Neural progenitor cell (in vitro differentiated cells): ENCODE measurements at regions not wholly inside any gene's neighbourhood (a gene's known extent, or its start where the extent isn't known, plus 50 kb on each side); places are given as distances from the start of the nearest gene placed in this dataset.
A peak's percentile ranks its signal among the peaks of the same experiment; 100 is the strongest.

Experiments
- DNase-seq: peaks from one replicate; pipeline ENCODE4 v3.0.0-alpha.2; 2016; ENCODE audit warnings: low spot score
- H2AFZ ChIP-seq: fragments of 200-600 bp; sonication (generic); replicated peaks from 2 replicates; pipeline ENCODE4 v1.6.1; 2016; ENCODE audit warnings: antibody characterized with exemption
- H3F3A ChIP-seq: fragments of 200-600 bp; sonication (generic); 2 replicates; pipeline ENCODE4 v1.6.1; 2016; ENCODE audit warnings: antibody characterized with exemption, low read depth
- H3K27ac ChIP-seq: fragments of 200-600 bp; sonication (generic); 2 replicates; pipeline ENCODE4 v1.5.1; 2016; ENCODE audit warnings: mild to moderate bottlenecking
- H3K27me3 ChIP-seq: fragments of 200-600 bp; sonication (generic); 2 replicates; pipeline ENCODE4 v1.6.1; 2016; ENCODE audit warnings: mild to moderate bottlenecking, moderate library complexity
- H3K36me3 ChIP-seq: fragments of 200-600 bp; sonication (generic); 2 replicates; pipeline ENCODE4 v1.5.1; 2016
- H3K4me1 ChIP-seq: fragments of 200-600 bp; sonication (generic); 2 replicates; pipeline ENCODE4 v1.6.1; 2016; ENCODE audit warnings: mixed run types
- H3K4me2 ChIP-seq: fragments of 200-600 bp; sonication (generic); 2 replicates; pipeline ENCODE4 v1.6.1; 2016
- H3K4me3 ChIP-seq: fragments of 200-600 bp; sonication (generic); 2 replicates; pipeline ENCODE4 v1.5.1; 2016
- H3K79me2 ChIP-seq: fragments of 200-600 bp; sonication (generic); 2 replicates; pipeline ENCODE4 v1.6.1; 2016; ENCODE audit warnings: low read depth
- H3K9ac ChIP-seq: fragments of 200-600 bp; sonication (generic); 2 replicates; pipeline ENCODE4 v1.6.1; 2016
- H3K9me3 ChIP-seq: fragments of 200-600 bp; sonication (generic); 2 replicates; pipeline ENCODE4 v1.5.1; 2016; ENCODE audit warnings: low read depth
- H4K20me1 ChIP-seq: fragments of 200-600 bp; sonication (generic); 2 replicates; pipeline ENCODE4 v1.6.1; 2016; ENCODE audit warnings: low read depth
- H3K27ac Mint-ChIP-seq: 3 replicates; pipeline ENCODE4 v1.8.0; 2021; ENCODE audit warnings: mixed read lengths
- H3K27me3 Mint-ChIP-seq: 2 replicates; pipeline ENCODE4 v1.8.0; 2022; ENCODE audit warnings: low read depth, mild to moderate bottlenecking, inconsistent platforms, moderate library complexity, mixed read lengths; ENCODE audit not compliant: insufficient read depth
- H3K36me3 Mint-ChIP-seq: 3 replicates; pipeline ENCODE4 v1.8.0; 2021; ENCODE audit warnings: mixed read lengths
- H3K4me1 Mint-ChIP-seq: 3 replicates; pipeline ENCODE4 v1.8.0; 2021; ENCODE audit warnings: mixed read lengths
- H3K4me3 Mint-ChIP-seq: 3 replicates; pipeline ENCODE4 v1.8.0; 2021; ENCODE audit warnings: mild to moderate bottlenecking, moderate library complexity, mixed read lengths
- H3K9me3 Mint-ChIP-seq: 3 replicates; pipeline ENCODE4 v1.8.0; 2020; ENCODE audit warnings: mixed read lengths
- EZH2 ChIP-seq: fragments of 200-600 bp; sonication (generic); IDR thresholded peaks from 2 replicates; pipeline ENCODE4 v1.6.1; 2017; ENCODE audit warnings: antibody characterized with exemption, mild to moderate bottlenecking, moderate library complexity
- EZH2phosphoT487 ChIP-seq: fragments of 200-600 bp; sonication (generic); IDR thresholded peaks from 2 replicates; pipeline ENCODE4 v1.6.1; 2017; ENCODE audit warnings: antibody characterized with exemption
- TF ChIP-seq, protein P1 (sequence below): fragments of 200-600 bp; sonication (generic); IDR thresholded peaks from 2 replicates; pipeline ENCODE4 v1.5.1; 2017; ENCODE audit warnings: antibody characterized with exemption, mild to moderate bottlenecking

DNA sequence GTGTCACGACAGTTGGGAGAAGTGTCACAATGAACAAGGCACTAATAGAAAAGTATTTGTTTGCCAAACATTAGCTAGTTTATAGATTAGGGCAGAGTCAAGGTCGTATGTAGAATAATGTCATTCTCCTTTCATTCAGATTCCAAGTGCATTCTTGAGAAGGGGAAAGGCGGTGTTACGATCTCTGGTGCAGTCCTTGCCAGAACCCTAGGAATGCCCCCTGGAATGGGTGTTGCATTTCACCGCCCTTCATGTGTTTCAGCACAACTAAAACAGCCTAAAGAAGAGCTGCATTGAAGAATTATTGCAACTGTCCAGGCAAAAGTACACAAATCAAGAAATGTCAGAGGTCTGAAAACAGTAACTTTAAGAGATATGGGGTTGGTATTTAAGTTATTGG lies 721.0 kb upstream of the WWC1 start:
- H3K4me1 Mint-ChIP-seq: peaks cover 40% of the 10 kb centered on the region

DNA sequence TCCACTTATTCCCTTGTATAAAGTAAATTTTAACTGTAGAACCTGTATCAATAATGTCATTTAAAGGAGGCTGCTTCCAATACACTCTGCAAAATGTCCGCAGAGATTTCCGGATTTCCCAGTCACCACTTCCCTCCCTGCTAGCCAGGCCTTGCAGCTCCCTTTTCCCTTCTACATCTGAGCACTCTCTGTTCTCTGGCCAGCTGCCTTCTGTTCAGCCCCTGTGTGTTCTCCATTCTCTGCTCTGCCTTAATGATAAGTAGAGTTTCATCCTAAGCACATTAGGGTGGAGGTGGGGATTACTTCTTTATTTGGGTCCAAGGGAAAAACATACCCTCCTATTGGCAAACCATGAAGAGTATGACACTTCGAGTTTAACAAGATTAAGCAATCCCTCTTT lies 719.6 kb upstream of the WWC1 start:
- H4K20me1 ChIP-seq: peaks cover 5% of the 10 kb centered on the region
- peaks cover 70% of the 10 kb centered on the region for H3K27me3 ChIP-seq
- H3K4me3 ChIP-seq: no peak overlapping the region
- H3K36me3 Mint-ChIP-seq: no peaks in the 10 kb centered on the region
- H3F3A ChIP-seq: peaks cover 40% of the 10 kb centered on the region
- peaks cover 53% of the 10 kb centered on the region for H3K4me1 Mint-ChIP-seq
- H3K9me3 Mint-ChIP-seq: no peaks in the 10 kb centered on the region
- peak overlapping the region; percentile 10 for H3K27ac Mint-ChIP-seq
- H3K79me2 ChIP-seq: no peaks in the 10 kb centered on the region
- TF ChIP-seq, protein P1, sequence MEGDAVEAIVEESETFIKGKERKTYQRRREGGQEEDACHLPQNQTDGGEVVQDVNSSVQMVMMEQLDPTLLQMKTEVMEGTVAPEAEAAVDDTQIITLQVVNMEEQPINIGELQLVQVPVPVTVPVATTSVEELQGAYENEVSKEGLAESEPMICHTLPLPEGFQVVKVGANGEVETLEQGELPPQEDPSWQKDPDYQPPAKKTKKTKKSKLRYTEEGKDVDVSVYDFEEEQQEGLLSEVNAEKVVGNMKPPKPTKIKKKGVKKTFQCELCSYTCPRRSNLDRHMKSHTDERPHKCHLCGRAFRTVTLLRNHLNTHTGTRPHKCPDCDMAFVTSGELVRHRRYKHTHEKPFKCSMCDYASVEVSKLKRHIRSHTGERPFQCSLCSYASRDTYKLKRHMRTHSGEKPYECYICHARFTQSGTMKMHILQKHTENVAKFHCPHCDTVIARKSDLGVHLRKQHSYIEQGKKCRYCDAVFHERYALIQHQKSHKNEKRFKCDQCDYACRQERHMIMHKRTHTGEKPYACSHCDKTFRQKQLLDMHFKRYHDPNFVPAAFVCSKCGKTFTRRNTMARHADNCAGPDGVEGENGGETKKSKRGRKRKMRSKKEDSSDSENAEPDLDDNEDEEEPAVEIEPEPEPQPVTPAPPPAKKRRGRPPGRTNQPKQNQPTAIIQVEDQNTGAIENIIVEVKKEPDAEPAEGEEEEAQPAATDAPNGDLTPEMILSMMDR: no peak
- TF ChIP-seq EZH2 (no peak), EZH2phosphoT487 (no peak)
- H3K36me3 ChIP-seq: no peaks in the 10 kb centered on the region
- no peak overlapping the region for H3K4me2 ChIP-seq
- H3K27me3 Mint-ChIP-seq: peaks cover 3% of the 10 kb centered on the region
- H3K9me3 ChIP-seq: no peaks in the 10 kb centered on the region
- no peak overlapping the region for H3K4me3 Mint-ChIP-seq
- H2AFZ ChIP-seq: no peak overlapping the region
- peaks cover 38% of the 10 kb centered on the region for H3K4me1 ChIP-seq
- no peak overlapping the region for H3K9ac ChIP-seq
- H3K27ac ChIP-seq: peak overlapping the region; percentile 19
- DNase-seq: peak; percentile 36

More for the DNA sequence above, 721.0 kb upstream of the WWC1 start:
- peak overlapping the region; percentile 3 for H3K27ac Mint-ChIP-seq
- H3K36me3 Mint-ChIP-seq: no peaks in the 10 kb centered on the region
- H3K9ac ChIP-seq: no peak overlapping the region
- peaks cover 5% of the 10 kb centered on the region for H4K20me1 ChIP-seq
- H3F3A ChIP-seq: peaks cover 40% of the 10 kb centered on the region
- H3K4me3 ChIP-seq: no peak overlapping the region
- H3K27me3 ChIP-seq: peaks cover 56% of the 10 kb centered on the region
- no peaks in the 10 kb centered on the region for H3K36me3 ChIP-seq
- no peaks in the 10 kb centered on the region for H3K9me3 Mint-ChIP-seq
- no peak overlapping the region for H2AFZ ChIP-seq
- H3K9me3 ChIP-seq: no peaks in the 10 kb centered on the region
- H3K27ac ChIP-seq: no peak overlapping the region
- TF ChIP-seq EZH2phosphoT487: no peak
- no peak for TF ChIP-seq EZH2
- no peak for DNase-seq
- peaks cover 38% of the 10 kb centered on the region for H3K4me1 ChIP-seq
- no peaks in the 10 kb centered on the region for H3K79me2 ChIP-seq
- H3K4me2 ChIP-seq: no peak overlapping the region
- no peak overlapping the region for H3K4me3 Mint-ChIP-seq
- peaks cover 3% of the 10 kb centered on the region for H3K27me3 Mint-ChIP-seq

DNA sequence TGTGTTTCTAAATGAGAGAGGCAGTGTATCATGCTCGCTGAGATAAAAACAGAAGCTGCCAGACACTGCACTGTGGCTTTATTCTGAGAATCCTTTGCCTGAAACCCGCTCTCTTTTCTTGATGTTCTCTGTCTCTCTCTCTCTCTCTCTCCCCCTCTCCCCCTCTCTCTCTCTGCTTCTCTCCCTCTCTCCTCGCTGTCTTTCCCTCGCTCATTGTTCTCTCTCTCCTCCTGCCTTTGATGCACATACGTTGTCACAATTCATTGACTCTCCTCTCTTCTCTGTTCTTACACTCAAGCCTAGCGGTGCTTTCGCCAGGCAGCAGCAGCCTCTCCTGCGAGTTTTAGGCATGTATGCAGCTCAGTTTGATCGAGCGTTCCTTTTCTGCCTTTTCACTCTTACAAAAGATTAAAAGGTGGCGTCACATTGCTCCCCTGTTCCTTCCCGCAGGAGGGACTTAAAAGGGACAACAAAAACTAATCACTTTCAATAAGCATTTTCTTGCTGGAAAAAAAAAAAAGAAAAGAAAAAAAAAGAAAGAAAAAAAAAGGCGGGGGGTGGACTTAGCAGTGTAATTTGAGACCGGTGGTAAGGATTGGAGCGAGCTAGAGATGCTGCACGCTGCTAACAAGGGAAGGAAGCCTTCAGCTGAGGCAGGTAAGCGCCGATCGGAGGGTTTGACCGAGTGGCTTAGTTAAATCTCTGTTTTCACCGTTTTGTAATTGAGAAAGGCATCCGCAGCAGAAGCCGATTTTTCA lies 717.9 kb upstream of the WWC1 start:
- Histone ChIP-seq H3K27ac (peak overlapping the region; percentile 67), H3K4me2 (peak overlapping the region; percentile 95), H3F3A (peaks cover 40% of the 10 kb centered on the region), H3K4me1 (peaks cover 38% of the 10 kb centered on the region), H3K79me2 (no peaks in the 10 kb centered on the region), H3K9ac (no peak overlapping the region), H3K9me3 (no peaks in the 10 kb centered on the region), H2AFZ (peak overlapping the region; percentile 20), H4K20me1 (peaks cover 5% of the 10 kb centered on the region), H3K36me3 (no peaks in the 10 kb centered on the region), H3K27me3 (peaks cover 86% of the 10 kb centered on the region), H3K4me3 (peak overlapping the region; percentile 52)
- Mint-ChIP-seq H3K27me3 (peaks cover 3% of the 10 kb centered on the region), H3K4me1 (peaks cover 68% of the 10 kb centered on the region), H3K36me3 (no peaks in the 10 kb centered on the region), H3K9me3 (no peaks in the 10 kb centered on the region), H3K4me3 (peak overlapping the region; percentile 95), H3K27ac (peak overlapping the region; percentile 96)
- DNase-seq: peak; percentile 91
- peak; percentile 35 for TF ChIP-seq EZH2phosphoT487
- no peak for TF ChIP-seq EZH2

- Histone ChIP-seq H3K9ac (no peak overlapping the region), H3K36me3 (no peaks in the 10 kb centered on the region), H3K27ac (no peak overlapping the region), H3K79me2 (no peaks in the 10 kb centered on the region), H3F3A (peaks cover 40% of the 10 kb centered on the region), H3K4me2 (peak overlapping the region; percentile 95), H3K4me1 (peaks cover 38% of the 10 kb centered on the region), H2AFZ (no peak overlapping the region), H3K4me3 (peak overlapping the region; percentile 52), H3K27me3 (peaks cover 82% of the 10 kb centered on the region), H4K20me1 (peaks cover 5% of the 10 kb centered on the region), H3K9me3 (no peaks in the 10 kb centered on the region)
- Mint-ChIP-seq H3K9me3 (no peaks in the 10 kb centered on the region), H3K36me3 (no peaks in the 10 kb centered on the region), H3K27ac (peak overlapping the region; percentile 89), H3K4me3 (peak overlapping the region; percentile 95), H3K4me1 (peaks cover 77% of the 10 kb centered on the region), H3K27me3 (peaks cover 3% of the 10 kb centered on the region)
- TF ChIP-seq EZH2phosphoT487 (no peak), EZH2 (no peak)
- TF ChIP-seq, protein P1: no peak
- no peak for DNase-seq
Measured at GRCh38 chr5:167574464-167574863, 717.0 kb upstream of the WWC1 start.
